K562 (cell line): ENCODE measurements at regions not wholly inside any gene's neighbourhood (a gene's known extent, or its start where the extent isn't known, plus 50 kb on each side); places are given as distances from the start of the nearest gene placed in this dataset.

Experiments
- ATAC-seq: fragments of 200-7000 bp; cut with Tn5 transposase; 3 replicates; pipeline ENCODE4 v1.9.1; 2020; ENCODE audit warnings: moderate library complexity
- BruUV-seq: library from RNA; stranded (reverse); fragments of 400-500 nt; replicated peaks from 2 replicates; lab custom pipeline; 2021; lab: Mats Ljungman, UMichigan
- CTCF ChIA-PET: fragments of 300-600 bp; formaldehyde crosslinking; extraction: SDS; loops from one replicate; lab custom pipeline; 2021; ENCODE audit warnings: low intra/inter-chr PET ratio; lab: Yijun Ruan, JAX
- POLR2A ChIA-PET: fragments of 300-600, 350-650 bp; sonication (Branson Sonifier 250); formaldehyde crosslinking; extraction: SDS; loops from one replicate; lab custom pipeline; 2021; ENCODE audit warnings: antibody characterized with exemption, inconsistent platforms; lab: Yijun Ruan, JAX
- DNase-seq, 4 experiments: peaks; one replicate each; pipeline versions ENCODE4 v3.0.0 to v3.0.0-alpha.2; 2011 to 2018; ENCODE audit warnings: low spot score in 3 of 4, mixed read lengths in 3 of 4; ENCODE audit errors: extremely low read depth in 1 of 4
- FAIRE-seq: peaks from 2 replicates; lab custom pipeline; 2011; peaks lifted over from hg19 to GRCh38; lab: Jason Lieb, UNC
- H2AFZ ChIP-seq: 2 replicates; pipeline ENCODE4 v1.6.0; 2011; ENCODE audit warnings: low read depth, low read length, control low read depth, inconsistent platforms
- H3K27ac ChIP-seq: fragments of 200-600 bp; 3 replicates; pipeline ENCODE4 v1.8.0; 2011; ENCODE audit warnings: low read depth, mild to moderate bottlenecking, control low read depth, inconsistent platforms, low read length, moderate library complexity, mixed read lengths; ENCODE audit errors: extremely low read depth
- H3K27me3 ChIP-seq, 2 experiments: fragments of 300-600 bp in 1 of 2; 2 replicates in 1 of 2; 3 replicates in 1 of 2; pipeline versions ENCODE4 v1.6.0 to v1.8.0; 2011; ENCODE audit warnings: inconsistent platforms in 2 of 2, low read length in 2 of 2, mild to moderate bottlenecking in 1 of 2, mixed read lengths in 1 of 2, moderate library complexity in 1 of 2; ENCODE audit not compliant: control insufficient read depth in 2 of 2, insufficient read depth in 2 of 2
- H3K36me3 ChIP-seq: fragments of 300-600 bp; 3 replicates; pipeline ENCODE4 v1.8.0; 2011; ENCODE audit warnings: mild to moderate bottlenecking, low read length, inconsistent platforms; ENCODE audit not compliant: control insufficient read depth, insufficient read depth
- H3K4me1 ChIP-seq, 2 experiments: fragments of 200-600 bp in 1 of 2; replicated peaks in 1 of 2; 2 replicates in 1 of 2; 3 replicates in 1 of 2; pipeline versions ENCODE4 v1.5.1 to v1.8.0; 2011; ENCODE audit warnings: inconsistent platforms in 2 of 2, low read length in 2 of 2, mild to moderate bottlenecking in 1 of 2, mixed read lengths in 1 of 2, moderate library complexity in 1 of 2; ENCODE audit not compliant: control insufficient read depth in 2 of 2, insufficient read depth in 2 of 2
- H3K4me2 ChIP-seq: 2 replicates; pipeline ENCODE4 v1.6.1; 2011; ENCODE audit warnings: low read length, control low read depth, inconsistent platforms, mixed read lengths; ENCODE audit not compliant: insufficient read depth
- H3K4me3 ChIP-seq: fragments of 200-600 bp; sonication (generic), shearing (Covaris generic); 2 replicates; pipeline ENCODE4 v1.5.1; 2016; ENCODE audit warnings: control low read depth, inconsistent platforms
- H3K79me2 ChIP-seq: fragments of 200-600 bp; 3 replicates; pipeline ENCODE4 v1.8.0; 2011; ENCODE audit warnings: low read length, inconsistent platforms; ENCODE audit not compliant: control insufficient read depth, insufficient read depth
- H3K9ac ChIP-seq, 2 experiments: 2 replicates each; pipeline versions ENCODE4 v1.6.0 to v1.6.1; 2011; ENCODE audit warnings: low read depth in 2 of 2, low read length in 2 of 2, control low read depth in 1 of 2, inconsistent platforms in 1 of 2, mild to moderate bottlenecking in 1 of 2, mixed read lengths in 1 of 2; ENCODE audit not compliant: insufficient read depth in 1 of 2
- H3K9me1 ChIP-seq: one replicate; pipeline ENCODE4 v1.6.0; 2011; ENCODE audit warnings: inconsistent platforms, mild to moderate bottlenecking, low read length, moderate library complexity; ENCODE audit not compliant: control insufficient read depth, insufficient read depth
- H3K9me3 ChIP-seq: replicated peaks from 2 replicates; pipeline ENCODE4 v1.5.1; 2011; ENCODE audit warnings: low read depth, low read length, inconsistent platforms; ENCODE audit not compliant: control insufficient read depth, insufficient read depth
- H4K20me1 ChIP-seq: replicated peaks from 2 replicates; pipeline ENCODE4 v1.6.1; 2011; ENCODE audit warnings: low read length, inconsistent platforms, mixed read lengths; ENCODE audit not compliant: control insufficient read depth, insufficient read depth
- ETV1 ChIP-seq: fragments of 450-650 bp; conservative IDR thresholded peaks from 2 replicates; pipeline ENCODE4 v1.6.1; 2016; ENCODE audit warnings: missing genetic modification characterization, control low read depth, low read depth, missing compliant biosample characterization
- HNRNPUL1 ChIP-seq: fragments of 200-400 bp; formaldehyde crosslinking; IDR thresholded peaks from 2 replicates; pipeline ENCODE4 v1.6.1; 2017; ENCODE audit warnings: low read length
- KDM4B ChIP-seq, 2 experiments: fragments of 450-650 bp in 1 of 2; sonication (generic) in 1 of 2; IDR thresholded peaks; 2 replicates each; pipeline ENCODE4 v1.6.1; 2016 to 2017; ENCODE audit warnings: borderline replicate concordance in 2 of 2, antibody characterized with exemption in 1 of 2, low read depth in 1 of 2, mild to moderate bottlenecking in 1 of 2
- POLR2H ChIP-seq: IDR thresholded peaks from 2 replicates; pipeline ENCODE4 v1.6.1; 2016; ENCODE audit warnings: missing genetic modification characterization, low read depth, mild to moderate bottlenecking, control low read depth, missing compliant biosample characterization, moderate library complexity
- RREB1 ChIP-seq: fragments of 250-450 bp; sonication (Bioruptor Pico); IDR thresholded peaks from 2 replicates; pipeline ENCODE4 v1.4.0; 2020
- SIN3A ChIP-seq, 2 experiments: fragments of 150-350 bp in 1 of 2; IDR thresholded peaks; 2 replicates each; pipeline ENCODE4 v1.6.1; 2011 to 2016; ENCODE audit warnings: borderline replicate concordance in 2 of 2, low read depth in 2 of 2, low read length in 2 of 2, mild to moderate bottlenecking in 2 of 2, moderate library complexity in 2 of 2; ENCODE audit not compliant: control insufficient read depth in 1 of 2
- TAL1 ChIP-seq: fragments of 450-650 bp; IDR thresholded peaks from 2 replicates; pipeline ENCODE4 v1.6.1; 2016; ENCODE audit warnings: mild to moderate bottlenecking
- TEAD4 ChIP-seq, 2 experiments: sonication (generic) in 1 of 2; formaldehyde crosslinking in 1 of 2; IDR thresholded peaks; 2 replicates each; pipeline versions ENCODE4 v1.6.1 to v1.8.0; 2012 to 2022; ENCODE audit warnings: borderline replicate concordance in 1 of 2, inconsistent platforms in 1 of 2, low read length in 1 of 2, mild to moderate bottlenecking in 1 of 2, missing genetic modification reagents in 1 of 2
- U2AF1 ChIP-seq: fragments of 200-400 bp; formaldehyde crosslinking; optimal IDR thresholded peaks from 2 replicates; pipeline ENCODE3; 2017; ENCODE audit warnings: mild to moderate bottlenecking, low read depth, low read length, moderate library complexity
- ZBTB34 ChIP-seq: fragments of 250-450 bp; sonication (Bioruptor Pico); IDR thresholded peaks from 2 replicates; pipeline ENCODE4 v1.8.0; 2021; ENCODE audit warnings: mild to moderate bottlenecking, moderate library complexity
- ZKSCAN3 ChIP-seq: fragments of 250-450 bp; sonication (Bioruptor Pico); IDR thresholded peaks from 2 replicates; pipeline ENCODE4 v1.4.0; 2020
- ZNF282 ChIP-seq: sonication (generic); formaldehyde crosslinking; IDR thresholded peaks from 2 replicates; pipeline ENCODE4 v1.8.1; 2023; ENCODE audit warnings: missing genetic modification reagents
- ZNF316 ChIP-seq: fragments of 450-650 bp; IDR thresholded peaks from 2 replicates; pipeline ENCODE4 v1.6.1; 2016
- WGBS: fragments of 100-300 bp; shearing (Covaris generic); methylation state at CpG from one replicate; pipeline ENCODE4 v1.1.6; 2016; ENCODE audit warnings: low coverage, mixed read lengths; ENCODE audit not compliant: insufficient coverage; ENCODE audit errors: missing lambda C conversion rate; 5-methylcytosine and 5-hydroxymethylcytosine counted together
- in situ Hi-C: fragments of 300-500 bp; cut with MboI; formaldehyde crosslinking; loops from 4 replicates; pipeline ENCODE4 v1.15.0; 2018; ENCODE audit warnings: inconsistent platforms, mixed read lengths
- intact Hi-C: fragments of 100-400 bp; cut with micrococcal nuclease; formaldehyde crosslinking; loops from 2 replicates; pipeline ENCODE4 v1.14.2; 2022

- H3K27ac ChIP-seq, result no peak overlapping the region
- no peaks in the 10 kb centered on the region for H4K20me1 ChIP-seq
- no peaks in the 10 kb centered on the region for H3K27me3 ChIP-seq
- no peak overlapping the region for H3K4me2 ChIP-seq
- no peaks in the 10 kb centered on the region for H3K36me3 ChIP-seq
- POLR2A ChIA-PET, result no interaction called here
- no peak for TF ChIP-seq ZBTB34
- TF ChIP-seq U2AF1, result no peak
- TF ChIP-seq ZNF316, result no peak
- no peak for TF ChIP-seq POLR2H (tag)
- no peak for TF ChIP-seq ZNF282 (CRISPR knock-in tag)
- no peak for TF ChIP-seq TAL1
- TF ChIP-seq ZKSCAN3 (CRISPR knock-in tag), result no peak
- TF ChIP-seq KDM4B (IDR thresholded peaks at IDR 0.05; ENCODE audit: borderline replicate concordance in 2 of 2, low read depth in 1 of 2), result no peak
- TF ChIP-seq SIN3A (IDR thresholded peaks at IDR 0.05; ENCODE audit: borderline replicate concordance in 2 of 2, control insufficient read depth in 1 of 2, low read depth in 2 of 2, low read length in 2 of 2), result no peak
- TF ChIP-seq ETV1 (tag), result no peak
- no peak for TF ChIP-seq TEAD4 (IDR thresholded peaks at IDR 0.05; ENCODE audit: low read length)
- no peak for TF ChIP-seq TEAD4 (CRISPR knock-in tag; IDR thresholded peaks at IDR 0.05; ENCODE audit: borderline replicate concordance)
- no peak for TF ChIP-seq RREB1
- TF ChIP-seq HNRNPUL1, result no peak
- intact Hi-C loops (no loop called here), in situ Hi-C loops (no loop called here)
- no peaks in the 10 kb centered on the region for H3K4me1 ChIP-seq
- BruUV-seq, result no TSS peak
- H3K9me3 ChIP-seq, result no peaks in the 10 kb centered on the region
- H3K79me2 ChIP-seq, result no peaks in the 10 kb centered on the region
- CTCF ChIA-PET, result no interaction called here
- no peak overlapping the region for H2AFZ ChIP-seq
- DNase-seq, result no peak
- no peak for ATAC-seq
- no peak overlapping the region for H3K9ac ChIP-seq
- no peak overlapping the region for H3K4me3 ChIP-seq
- H3K9me1 ChIP-seq, result no peaks in the 10 kb centered on the region
- FAIRE-seq, result no peak
- WGBS, result 0% methylated on average over 3 of the region's 3 CpGs
Measured at GRCh38 chr6:76886900-76887299, 576.4 kb downstream of the HTR1B start.
